Transverse colon (tissue), 4 donors: ENCODE measurements at regions not wholly inside any gene's neighbourhood (a gene's known extent, or its start where the extent isn't known, plus 50 kb on each side); places are given as distances from the start of the nearest gene placed in this dataset.

Experiments used
- DNase-seq: peaks from one replicate; pipeline ENCODE4 v3.0.0-alpha.2; 2019
- H3K27ac ChIP-seq, 4 donors: fragments of 200-600 bp; sonication (generic); 2 replicates each; pipeline ENCODE4 v1.5.1; 2016 to 2018; ENCODE audit warnings: inconsistent platforms in 4 of 4
- H3K27me3 ChIP-seq: fragments of 200-600 bp; sonication (generic); 2 replicates; pipeline ENCODE4 v1.5.1; 2017; ENCODE audit warnings: inconsistent platforms
- H3K36me3 ChIP-seq, 4 donors: fragments of 200-600 bp; sonication (generic); 2 replicates each; pipeline ENCODE4 v1.5.1; 2017 to 2019; ENCODE audit warnings: inconsistent platforms in 4 of 4
- H3K4me1 ChIP-seq, 4 donors: fragments of 200-600 bp; sonication (generic); 2 replicates each; pipeline ENCODE4 v1.5.1; 2017 to 2020; ENCODE audit warnings: inconsistent platforms in 4 of 4
- H3K4me3 ChIP-seq, 4 donors: fragments of 200-600 bp; sonication (generic); 1 replicate in 1 of 4; 2 replicates in 3 of 4; pipeline versions ENCODE4 v1.5.1 to v1.6.1; 2017 to 2019; ENCODE audit warnings: inconsistent platforms in 4 of 4
- H3K9me3 ChIP-seq, 2 donors: fragments of 200-600 bp; sonication (generic); 2 replicates each; pipeline ENCODE4 v1.5.1; 2017 to 2019; ENCODE audit warnings: inconsistent platforms in 2 of 2
- CTCF ChIP-seq, 5 experiments: fragments of 200-600 bp in 3 of 5; fragments of 450-650 bp in 2 of 5; sonication (generic) in 3 of 5; IDR thresholded peaks; 1 replicate in 2 of 5; 2 replicates in 3 of 5; pipeline ENCODE4 v1.5.1; 2016 to 2017; ENCODE audit warnings: antibody characterized with exemption in 5 of 5, inconsistent platforms in 3 of 5, mild to moderate bottlenecking in 2 of 5, moderate library complexity in 1 of 5
- EP300 ChIP-seq: sonication (generic); formaldehyde crosslinking; IDR thresholded peaks from one replicate; pipeline ENCODE4 v1.6.1; 2017; ENCODE audit warnings: antibody characterized with exemption, low read depth
- POLR2A ChIP-seq: fragments of 450-650 bp; IDR thresholded peaks from one replicate; pipeline ENCODE4 v1.6.1; 2016; ENCODE audit warnings: antibody characterized with exemption, mild to moderate bottlenecking, moderate library complexity
- POLR2AphosphoS5 ChIP-seq, 3 donors: sonication (generic); formaldehyde crosslinking; IDR thresholded peaks; one replicate each; pipeline ENCODE4 v1.6.1; 2016; ENCODE audit warnings: antibody characterized with exemption in 3 of 3
- WGBS, 2 donors: methylation state at CpG; one replicate each; pipeline ENCODE4 v1.1.5; 2018; ENCODE audit warnings: low coverage in 1 of 2; 5-methylcytosine and 5-hydroxymethylcytosine counted together
- in situ Hi-C, 4 donors: fragments of 200-750 bp; cut with MboI; loops; one replicate each; pipeline versions ENCODE4 v1.15.0 to v1.15.1; 2017; ENCODE audit warnings: low sequenced_read_pairs in 3 of 4, low pct_ligation_motif_present in 1 of 4, low pct_unique_long_range_greater_than_20kb in 1 of 4
- intact Hi-C: fragments of 100-400 bp; cut with DNase I; formaldehyde crosslinking; loops from one replicate; pipeline ENCODE4 v1.15.1; 2023; ENCODE audit warnings: low total_unique reads

- in situ Hi-C loops: no loop called here
- 83 to 93% methylated on average over 2 to 4 of the region's 4 CpGs for WGBS, 2 donors
- TF ChIP-seq POLR2A (no peak), EP300 (no peak), CTCF (IDR thresholded peaks at IDR 0.05) (no peak), POLR2AphosphoS5 (IDR thresholded peaks at IDR 0.05) (no peak)
- DNase-seq: no peak
- Histone ChIP-seq H3K4me3 (no peak overlapping the region), H3K9me3 (no peaks in the 10 kb centered on the region), H3K27me3 (no peaks in the 10 kb centered on the region), H3K4me1 (no peaks in the 10 kb centered on the region), H3K36me3 (no peaks in the 10 kb centered on the region), H3K27ac (no peak overlapping the region)
- intact Hi-C loops: no loop called here
Measured at GRCh38 chr11:57935402-57936049, 88.2 kb upstream of the OR9Q1 start.

- in situ Hi-C loops (no loop called here), intact Hi-C loops (no loop called here)
- no peak for DNase-seq
- no peaks in the 10 kb centered on the region for H3K4me1 ChIP-seq
- H3K27ac ChIP-seq: no peak overlapping the region
- H3K27me3 ChIP-seq: no peaks in the 10 kb centered on the region
- 50 to 70% methylated on average over 1 of the region's 1 CpG for WGBS, 2 donors
- H3K9me3 ChIP-seq: no peaks in the 10 kb centered on the region
- H3K4me3 ChIP-seq: no peak overlapping the region
- no peak for TF ChIP-seq CTCF (IDR thresholded peaks at IDR 0.05)
- TF ChIP-seq POLR2A: no peak
- no peak for TF ChIP-seq EP300
- no peak for TF ChIP-seq POLR2AphosphoS5 (IDR thresholded peaks at IDR 0.05)
- H3K36me3 ChIP-seq: no peaks in the 10 kb centered on the region
Measured at GRCh38 chr11:57936050-57936418, 87.6 kb upstream of the OR9Q1 start.

- intact Hi-C loops: no loop called here
- no peak for TF ChIP-seq POLR2AphosphoS5 (IDR thresholded peaks at IDR 0.05)
- no peak for TF ChIP-seq EP300
- TF ChIP-seq CTCF (IDR thresholded peaks at IDR 0.05): no peak
- TF ChIP-seq POLR2A: no peak
- no peak for DNase-seq
- WGBS, 2 donors: 60% methylated on average over 2 to 3 of the region's 3 CpGs
- Histone ChIP-seq H3K4me1 (no peaks in the 10 kb centered on the region), H3K36me3 (no peaks in the 10 kb centered on the region), H3K4me3 (no peak overlapping the region), H3K9me3 (no peaks in the 10 kb centered on the region), H3K27ac (no peak overlapping the region), H3K27me3 (no peaks in the 10 kb centered on the region)
- in situ Hi-C loops: no loop called here
Measured at GRCh38 chr11:57937431-57937830, 86.2 kb upstream of the OR9Q1 start.

- intact Hi-C loops (no loop called here), in situ Hi-C loops (no loop called here)
- Histone ChIP-seq H3K36me3 (no peaks in the 10 kb centered on the region), H3K4me1 (no peaks in the 10 kb centered on the region), H3K9me3 (no peaks in the 10 kb centered on the region), H3K27ac (no peak overlapping the region), H3K4me3 (no peak overlapping the region), H3K27me3 (no peaks in the 10 kb centered on the region)
- 69 to 71% methylated on average over 3 of the region's 3 CpGs for WGBS, 2 donors
- no peak for DNase-seq
- TF ChIP-seq CTCF (IDR thresholded peaks at IDR 0.05): no peak
- TF ChIP-seq POLR2AphosphoS5 (IDR thresholded peaks at IDR 0.05): no peak
- no peak for TF ChIP-seq EP300
- TF ChIP-seq POLR2A: no peak
Measured at GRCh38 chr11:57938351-57938750, 85.3 kb upstream of the OR9Q1 start.
